ENCODE measurements at regions not wholly inside any gene's neighbourhood (a gene's known extent, or its start where the extent isn't known, plus 50 kb on each side); places are given as distances from the start of the nearest gene placed in this dataset.

DNA sequence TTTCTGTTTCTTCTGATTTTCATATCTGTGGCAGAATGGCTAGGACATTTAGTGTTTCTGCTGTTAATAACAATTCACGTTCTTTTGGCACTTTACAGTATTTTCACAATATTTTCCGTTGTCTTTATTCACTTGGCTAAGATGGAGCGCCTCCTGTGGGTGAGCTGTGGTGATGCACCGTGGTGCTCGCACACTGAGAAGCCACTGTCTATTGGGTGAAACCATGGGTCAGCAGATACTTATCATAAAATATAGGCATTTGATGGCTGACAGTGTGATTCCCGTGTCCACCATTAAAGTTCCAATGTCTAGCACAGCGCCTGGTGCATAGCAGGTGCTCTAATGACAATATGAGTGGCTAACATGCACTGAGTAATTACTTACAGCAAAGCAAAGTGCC is 141.8 kb downstream of the VRK1 start:
- TF ChIP-seq CTCF (IDR thresholded peaks at IDR 0.05; ENCODE audit: insufficient read depth, low read length) (no peak), POLR2AphosphoS5 (IDR thresholded peaks at IDR 0.05; ENCODE audit: low read depth) (no peak)
- TF ChIP-seq, protein P1, sequence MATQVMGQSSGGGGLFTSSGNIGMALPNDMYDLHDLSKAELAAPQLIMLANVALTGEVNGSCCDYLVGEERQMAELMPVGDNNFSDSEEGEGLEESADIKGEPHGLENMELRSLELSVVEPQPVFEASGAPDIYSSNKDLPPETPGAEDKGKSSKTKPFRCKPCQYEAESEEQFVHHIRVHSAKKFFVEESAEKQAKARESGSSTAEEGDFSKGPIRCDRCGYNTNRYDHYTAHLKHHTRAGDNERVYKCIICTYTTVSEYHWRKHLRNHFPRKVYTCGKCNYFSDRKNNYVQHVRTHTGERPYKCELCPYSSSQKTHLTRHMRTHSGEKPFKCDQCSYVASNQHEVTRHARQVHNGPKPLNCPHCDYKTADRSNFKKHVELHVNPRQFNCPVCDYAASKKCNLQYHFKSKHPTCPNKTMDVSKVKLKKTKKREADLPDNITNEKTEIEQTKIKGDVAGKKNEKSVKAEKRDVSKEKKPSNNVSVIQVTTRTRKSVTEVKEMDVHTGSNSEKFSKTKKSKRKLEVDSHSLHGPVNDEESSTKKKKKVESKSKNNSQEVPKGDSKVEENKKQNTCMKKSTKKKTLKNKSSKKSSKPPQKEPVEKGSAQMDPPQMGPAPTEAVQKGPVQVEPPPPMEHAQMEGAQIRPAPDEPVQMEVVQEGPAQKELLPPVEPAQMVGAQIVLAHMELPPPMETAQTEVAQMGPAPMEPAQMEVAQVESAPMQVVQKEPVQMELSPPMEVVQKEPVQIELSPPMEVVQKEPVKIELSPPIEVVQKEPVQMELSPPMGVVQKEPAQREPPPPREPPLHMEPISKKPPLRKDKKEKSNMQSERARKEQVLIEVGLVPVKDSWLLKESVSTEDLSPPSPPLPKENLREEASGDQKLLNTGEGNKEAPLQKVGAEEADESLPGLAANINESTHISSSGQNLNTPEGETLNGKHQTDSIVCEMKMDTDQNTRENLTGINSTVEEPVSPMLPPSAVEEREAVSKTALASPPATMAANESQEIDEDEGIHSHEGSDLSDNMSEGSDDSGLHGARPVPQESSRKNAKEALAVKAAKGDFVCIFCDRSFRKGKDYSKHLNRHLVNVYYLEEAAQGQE (IDR thresholded peaks at IDR 0.05; ENCODE audit: insufficient replicate concordance, low read depth): no peak
